ENCODE measurements at regions not wholly inside any gene's neighbourhood (a gene's known extent, or its start where the extent isn't known, plus 50 kb on each side); places are given as distances from the start of the nearest gene placed in this dataset.

DNA sequence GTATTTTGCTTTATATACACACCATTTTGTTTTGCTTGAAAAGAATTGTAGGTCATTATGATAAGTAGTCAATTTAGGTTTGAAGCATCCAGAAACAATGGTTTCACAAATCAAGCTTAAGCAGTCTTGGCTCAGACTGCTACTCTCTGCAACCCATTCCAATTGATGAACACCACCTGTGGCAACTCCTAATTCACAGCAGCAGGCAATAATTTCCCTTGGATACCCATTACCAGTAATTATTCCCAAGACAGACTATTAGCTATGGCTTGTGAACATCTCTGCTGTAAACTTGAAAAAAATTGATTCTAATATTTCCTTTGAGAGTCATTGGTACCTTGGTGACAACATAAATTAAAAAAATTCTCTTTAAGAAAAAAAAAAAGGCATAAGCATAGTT lies 299.3 kb upstream of the SLITRK6 start:
- peaks cover 0 to 4% of the 10 kb centered on the region in 2 experiments; a peak in 2 of 5 replicates for H3K9me3 Mint-ChIP-seq
- Histone ChIP-seq H3K4ac (ENCODE audit: low read depth, low read length) (no peak overlapping the region), H4K5ac (ENCODE audit: insufficient read length, low read depth, low read length) (no peak overlapping the region), H3K4me1 (ENCODE audit: insufficient read depth, low read length) (no peaks in the 10 kb centered on the region), H3K4me2 (ENCODE audit: insufficient read depth, insufficient read length, low read length) (no peak overlapping the region), H2AFZ (ENCODE audit: low read length) (no peak overlapping the region), H3T11ph (ENCODE audit: low read length) (no peak overlapping the region), H3K9ac (ENCODE audit: extremely low read depth, insufficient read length, low read length) (no peak overlapping the region), H2BK12ac (ENCODE audit: insufficient read length, low read depth, low read length) (no peak overlapping the region), H3K14ac (ENCODE audit: insufficient read depth, low read length) (no peak overlapping the region), H3K79me2 (ENCODE audit: insufficient read depth, low read length) (no peaks in the 10 kb centered on the region), H3K27me3 (ENCODE audit: insufficient read depth, low read length) (no peaks in the 10 kb centered on the region), H3K56ac (ENCODE audit: insufficient read length, low read depth, low read length) (no peak overlapping the region), H2BK15ac (ENCODE audit: low read depth, low read length) (no peak overlapping the region), H2BK20ac (ENCODE audit: low read depth, low read length, poor library complexity, severe bottlenecking) (no peak overlapping the region), H3K18ac (ENCODE audit: insufficient read length, low read depth, low read length) (no peak overlapping the region), H3K23me2 (ENCODE audit: insufficient read length, low read depth, low read length, poor library complexity, severe bottlenecking) (no peaks in the 10 kb centered on the region), H3K27ac (ENCODE audit: insufficient read length, low read depth, low read length) (no peak overlapping the region), H2AK5ac (ENCODE audit: insufficient read length, low read length) (no peak overlapping the region), H3K23ac (ENCODE audit: insufficient read length, low read depth, low read length) (no peak overlapping the region), H3K79me1 (ENCODE audit: insufficient read depth, low read depth, low read length, poor library complexity, severe bottlenecking) (no peaks in the 10 kb centered on the region), H4K20me1 (ENCODE audit: control insufficient read depth, insufficient read depth, insufficient read length) (no peaks in the 10 kb centered on the region), H3K9me3 (ENCODE audit: control insufficient read depth, low read depth, low read length) (no peaks in the 10 kb centered on the region), H2BK5ac (ENCODE audit: insufficient read length, low read length) (no peak overlapping the region), H4K91ac (ENCODE audit: insufficient read length, low read depth, low read length) (no peak overlapping the region), H2BK120ac (ENCODE audit: low read depth, low read length, poor library complexity, severe bottlenecking) (no peak overlapping the region), H4K8ac (replicated peaks; ENCODE audit: insufficient read length, low read depth, low read length) (no peak overlapping the region)
- no peak for DNase-seq
- H3K4me1 Mint-ChIP-seq: no peaks in the 10 kb centered on the region
- H3K36me3 Mint-ChIP-seq (ENCODE audit: insufficient read depth in 1 of 3, low read depth in 3 of 3): no peaks in the 10 kb centered on the region; a peak in 1 of 7 replicates
- no peak overlapping the region for H3K4me3 Mint-ChIP-seq
- H3K27ac Mint-ChIP-seq: no peak overlapping the region
- no peaks in the 10 kb centered on the region for H3K27me3 Mint-ChIP-seq (ENCODE audit: low read depth)
- TF ChIP-seq, protein P1, sequence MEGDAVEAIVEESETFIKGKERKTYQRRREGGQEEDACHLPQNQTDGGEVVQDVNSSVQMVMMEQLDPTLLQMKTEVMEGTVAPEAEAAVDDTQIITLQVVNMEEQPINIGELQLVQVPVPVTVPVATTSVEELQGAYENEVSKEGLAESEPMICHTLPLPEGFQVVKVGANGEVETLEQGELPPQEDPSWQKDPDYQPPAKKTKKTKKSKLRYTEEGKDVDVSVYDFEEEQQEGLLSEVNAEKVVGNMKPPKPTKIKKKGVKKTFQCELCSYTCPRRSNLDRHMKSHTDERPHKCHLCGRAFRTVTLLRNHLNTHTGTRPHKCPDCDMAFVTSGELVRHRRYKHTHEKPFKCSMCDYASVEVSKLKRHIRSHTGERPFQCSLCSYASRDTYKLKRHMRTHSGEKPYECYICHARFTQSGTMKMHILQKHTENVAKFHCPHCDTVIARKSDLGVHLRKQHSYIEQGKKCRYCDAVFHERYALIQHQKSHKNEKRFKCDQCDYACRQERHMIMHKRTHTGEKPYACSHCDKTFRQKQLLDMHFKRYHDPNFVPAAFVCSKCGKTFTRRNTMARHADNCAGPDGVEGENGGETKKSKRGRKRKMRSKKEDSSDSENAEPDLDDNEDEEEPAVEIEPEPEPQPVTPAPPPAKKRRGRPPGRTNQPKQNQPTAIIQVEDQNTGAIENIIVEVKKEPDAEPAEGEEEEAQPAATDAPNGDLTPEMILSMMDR (conservative IDR thresholded peaks at IDR 0.05): no peak

Data from H9 (cell line).